Bronchial epithelial cell (primary cell): ENCODE measurements at regions not wholly inside any gene's neighbourhood (a gene's known extent, or its start where the extent isn't known, plus 50 kb on each side); places are given as distances from the start of the nearest gene placed in this dataset.

Experiments used
- DNase-seq: peaks from one replicate; pipeline ENCODE4 v3.0.0-alpha.2; 2010; ENCODE audit warnings: low read depth
- FAIRE-seq: peaks from 2 replicates; lab custom pipeline; 2011; peaks lifted over from hg19 to GRCh38; lab: Jason Lieb, UNC
- H3K27me3 ChIP-seq: 2 replicates; pipeline ENCODE4 v1.5.1; 2011; ENCODE audit warnings: low read length; ENCODE audit not compliant: control insufficient read depth, insufficient read depth
- H3K36me3 ChIP-seq: 2 replicates; pipeline ENCODE4 v1.5.1; 2011; ENCODE audit warnings: low read length; ENCODE audit not compliant: control insufficient read depth, insufficient read depth
- H3K4me3 ChIP-seq: 2 replicates; pipeline ENCODE4 v1.5.1; 2011; ENCODE audit warnings: mild to moderate bottlenecking, low read depth, low read length, control low read depth
- CTCF ChIP-seq: IDR thresholded peaks from 2 replicates; pipeline ENCODE4 v1.5.1; 2011; ENCODE audit warnings: mild to moderate bottlenecking, moderate library complexity, low read length, control low read depth, inconsistent platforms; ENCODE audit not compliant: insufficient read depth, severe bottlenecking

GRCh38 chr2:60334610-60335009, 218.8 kb downstream of the BCL11A start:
- FAIRE-seq, result no peak

DNA sequence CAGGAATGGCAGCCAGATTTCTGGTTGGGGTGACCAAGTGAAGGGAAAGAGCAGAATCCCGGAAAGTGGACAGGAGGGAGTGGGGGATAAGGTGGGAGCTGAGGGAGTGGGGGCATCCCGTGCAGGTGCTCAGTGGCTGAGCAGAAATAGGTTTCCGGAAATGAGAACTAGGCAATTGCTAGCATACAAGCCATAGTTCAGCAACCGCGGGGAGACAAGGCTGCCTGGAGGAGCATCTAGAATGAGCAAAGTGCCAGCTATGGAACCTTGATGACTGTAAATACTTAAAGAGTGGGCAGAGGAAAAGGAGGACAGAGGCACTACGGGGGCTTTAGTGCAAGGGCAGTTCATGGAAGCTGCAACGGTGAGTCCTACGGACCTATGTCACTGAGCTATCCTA, 220.2 kb downstream of the BCL11A start:
- no peak overlapping the region for H3K4me3 ChIP-seq
- no peaks in the 10 kb centered on the region for H3K36me3 ChIP-seq
- H3K27me3 ChIP-seq, result no peaks in the 10 kb centered on the region
- DNase-seq (no peak), FAIRE-seq (no peak)
- no peak for TF ChIP-seq CTCF

More at GRCh38 chr2:60334610-60335009, 218.8 kb downstream of the BCL11A start:
- no peak for DNase-seq
- no peaks in the 10 kb centered on the region for H3K27me3 ChIP-seq
- H3K36me3 ChIP-seq, result no peaks in the 10 kb centered on the region
- H3K4me3 ChIP-seq, result no peak overlapping the region
- no peak for TF ChIP-seq CTCF

- Histone ChIP-seq H3K27me3 (no peaks in the 10 kb centered on the region), H3K36me3 (no peaks in the 10 kb centered on the region), H3K4me3 (no peak overlapping the region)
- FAIRE-seq, result no peak
- no peak for TF ChIP-seq CTCF
- DNase-seq, result peak; percentile 71
These were observed 222.2 kb downstream of the BCL11A start for GRCh38 chr2:60331115-60331809.

DNA sequence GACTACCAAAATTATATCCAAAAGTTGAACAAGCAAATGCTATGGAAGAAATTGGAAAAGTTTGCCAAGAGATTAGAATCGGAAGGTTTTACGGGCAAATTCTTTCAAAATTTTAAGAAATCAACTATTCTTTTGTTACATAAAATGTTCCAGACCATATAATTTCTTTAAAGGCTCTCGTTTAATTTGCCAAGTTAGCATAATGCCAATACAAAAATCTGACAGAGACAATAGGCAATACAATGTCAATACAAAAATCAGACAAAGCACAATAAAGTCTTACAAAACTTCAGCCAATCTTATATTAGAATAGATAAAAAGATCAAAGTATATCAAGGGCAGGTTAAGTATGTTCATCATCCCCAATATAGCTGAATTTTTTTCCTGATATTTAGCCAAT, 224.2 kb downstream of the BCL11A start:
- DNase-seq, result no peak
- no peak for FAIRE-seq
- H3K4me3 ChIP-seq, result no peak overlapping the region
- TF ChIP-seq CTCF, result no peak
- H3K36me3 ChIP-seq, result no peaks in the 10 kb centered on the region
- H3K27me3 ChIP-seq, result no peaks in the 10 kb centered on the region

GRCh38 chr2:60324536-60324935, 228.9 kb downstream of the BCL11A start:
- TF ChIP-seq CTCF, result no peak
- no peak overlapping the region for H3K4me3 ChIP-seq
- FAIRE-seq, result no peak
- no peak for DNase-seq
- no peaks in the 10 kb centered on the region for H3K27me3 ChIP-seq
- H3K36me3 ChIP-seq, result no peaks in the 10 kb centered on the region

DNA sequence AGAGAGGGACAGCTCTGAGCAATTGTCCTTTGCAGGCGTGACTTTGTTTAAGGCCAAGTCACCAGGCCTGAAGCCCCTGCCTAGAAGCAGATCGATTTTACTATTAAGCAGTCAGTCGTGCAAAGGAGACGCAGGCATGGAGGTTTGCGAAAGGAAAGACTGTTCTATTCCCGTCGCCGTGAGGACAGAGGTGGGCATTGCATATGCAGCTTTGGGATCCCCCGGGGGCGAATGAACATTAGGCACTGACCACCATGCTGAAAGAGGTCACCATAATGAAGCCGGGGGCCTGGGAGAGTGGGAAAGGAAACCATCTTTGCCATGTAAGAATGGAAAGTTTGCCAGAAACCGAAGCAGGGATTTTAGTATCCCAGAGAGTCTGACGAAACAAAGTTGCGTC, 231.6 kb downstream of the BCL11A start:
- Histone ChIP-seq H3K27me3 (no peaks in the 10 kb centered on the region), H3K36me3 (no peaks in the 10 kb centered on the region), H3K4me3 (no peak overlapping the region)
- DNase-seq (no peak), FAIRE-seq (no peak)
- TF ChIP-seq CTCF, result no peak
